ENCODE measurements at regions not wholly inside any gene's neighbourhood (a gene's known extent, or its start where the extent isn't known, plus 50 kb on each side); places are given as distances from the start of the nearest gene placed in this dataset.
A peak's percentile ranks its signal among the peaks of the same experiment; 100 is the strongest.

- H3K4me3 ChIP-seq (ENCODE audit: control insufficient read depth, low read depth, low read length) = no peak overlapping the region
- no peak for TF ChIP-seq CTCF (IDR thresholded peaks at IDR 0.05; ENCODE audit: control insufficient read depth, insufficient read depth, low read depth, low read length, missing control alignments)
- no peak for DNase-seq (ENCODE audit: low read depth)
Measured at GRCh38 chr11:129257512-129257911, 65.4 kb upstream of the ARHGAP32 start.

GRCh38 chr11:129252621-129253020, 60.5 kb upstream of the ARHGAP32 start:
- no peak for DNase-seq (ENCODE audit: low read depth)
- no peak overlapping the region for H3K4me3 ChIP-seq (ENCODE audit: control insufficient read depth, low read depth, low read length)
- TF ChIP-seq CTCF (IDR thresholded peaks at IDR 0.05; ENCODE audit: control insufficient read depth, insufficient read depth, low read depth, low read length, missing control alignments) = no peak

GRCh38 chr11:129251067-129251466, 58.9 kb upstream of the ARHGAP32 start:
- DNase-seq (ENCODE audit: low read depth) = no peak
- H3K4me3 ChIP-seq (ENCODE audit: control insufficient read depth, low read depth, low read length) = no peak overlapping the region
- no peak for TF ChIP-seq CTCF (IDR thresholded peaks at IDR 0.05; ENCODE audit: control insufficient read depth, insufficient read depth, low read depth, low read length, missing control alignments)

- DNase-seq (ENCODE audit: low read depth) = no peak
- no peak for TF ChIP-seq CTCF (IDR thresholded peaks at IDR 0.05; ENCODE audit: control insufficient read depth, insufficient read depth, low read depth, low read length, missing control alignments)
- H3K4me3 ChIP-seq (ENCODE audit: control insufficient read depth, low read depth, low read length) = no peak overlapping the region
Measured at GRCh38 chr11:129249923-129250322, 57.8 kb upstream of the ARHGAP32 start.

GRCh38 chr11:129249351-129249750, 57.2 kb upstream of the ARHGAP32 start:
- peak; percentile 82 for DNase-seq (ENCODE audit: low read depth)
- TF ChIP-seq CTCF (IDR thresholded peaks at IDR 0.05; ENCODE audit: control insufficient read depth, insufficient read depth, low read depth, low read length, missing control alignments) = no peak
- no peak overlapping the region for H3K4me3 ChIP-seq (ENCODE audit: control insufficient read depth, low read depth, low read length)

- no peak overlapping the region for H3K4me3 ChIP-seq (ENCODE audit: control insufficient read depth, low read depth, low read length)
- peak; percentile 21 for DNase-seq (ENCODE audit: low read depth)
- no peak for TF ChIP-seq CTCF (IDR thresholded peaks at IDR 0.05; ENCODE audit: control insufficient read depth, insufficient read depth, low read depth, low read length, missing control alignments)
Measured at GRCh38 chr11:129248618-129249017, 56.5 kb upstream of the ARHGAP32 start.

GRCh38 chr11:129247135-129247534, 55.0 kb upstream of the ARHGAP32 start:
- no peak for DNase-seq (ENCODE audit: low read depth)
- no peak for TF ChIP-seq CTCF (IDR thresholded peaks at IDR 0.05; ENCODE audit: control insufficient read depth, insufficient read depth, low read depth, low read length, missing control alignments)
- no peak overlapping the region for H3K4me3 ChIP-seq (ENCODE audit: control insufficient read depth, low read depth, low read length)

Measured in AG09309 (cell line).